ENCODE measurements at regions not wholly inside any gene's neighbourhood (a gene's known extent, or its start where the extent isn't known, plus 50 kb on each side); places are given as distances from the start of the nearest gene placed in this dataset.

GRCh38 chr13:84413016-84413415 lies 530.7 kb upstream of the SLITRK1 start:
- DNase-seq (ENCODE audit: low read depth): no peak

DNA sequence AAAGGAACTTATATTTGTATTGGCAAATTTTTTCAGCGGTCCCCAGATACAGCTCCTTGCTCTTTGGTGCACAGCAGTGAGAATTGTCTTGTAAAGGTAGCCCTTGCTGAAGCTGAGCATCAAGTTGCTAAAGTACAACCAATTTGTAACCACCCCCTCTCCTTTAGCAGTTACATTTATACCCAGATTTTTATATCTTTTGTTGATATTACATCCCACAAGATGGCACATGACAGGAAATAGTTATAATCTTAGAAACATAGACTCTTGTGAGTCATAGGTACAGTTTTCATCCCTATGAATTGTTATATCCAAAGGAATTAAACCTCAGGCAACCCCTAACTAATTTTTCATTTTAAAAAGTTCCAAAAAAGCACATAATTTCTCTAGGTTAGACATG lies 523.0 kb upstream of the SLITRK1 start:
- no peak for DNase-seq (ENCODE audit: low read depth)
- H3K4me3 ChIP-seq (ENCODE audit: low read length): no peak overlapping the region
- TF ChIP-seq, protein P1, sequence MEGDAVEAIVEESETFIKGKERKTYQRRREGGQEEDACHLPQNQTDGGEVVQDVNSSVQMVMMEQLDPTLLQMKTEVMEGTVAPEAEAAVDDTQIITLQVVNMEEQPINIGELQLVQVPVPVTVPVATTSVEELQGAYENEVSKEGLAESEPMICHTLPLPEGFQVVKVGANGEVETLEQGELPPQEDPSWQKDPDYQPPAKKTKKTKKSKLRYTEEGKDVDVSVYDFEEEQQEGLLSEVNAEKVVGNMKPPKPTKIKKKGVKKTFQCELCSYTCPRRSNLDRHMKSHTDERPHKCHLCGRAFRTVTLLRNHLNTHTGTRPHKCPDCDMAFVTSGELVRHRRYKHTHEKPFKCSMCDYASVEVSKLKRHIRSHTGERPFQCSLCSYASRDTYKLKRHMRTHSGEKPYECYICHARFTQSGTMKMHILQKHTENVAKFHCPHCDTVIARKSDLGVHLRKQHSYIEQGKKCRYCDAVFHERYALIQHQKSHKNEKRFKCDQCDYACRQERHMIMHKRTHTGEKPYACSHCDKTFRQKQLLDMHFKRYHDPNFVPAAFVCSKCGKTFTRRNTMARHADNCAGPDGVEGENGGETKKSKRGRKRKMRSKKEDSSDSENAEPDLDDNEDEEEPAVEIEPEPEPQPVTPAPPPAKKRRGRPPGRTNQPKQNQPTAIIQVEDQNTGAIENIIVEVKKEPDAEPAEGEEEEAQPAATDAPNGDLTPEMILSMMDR (conservative IDR thresholded peaks at IDR 0.05; ENCODE audit: low read depth, low read length): no peak

More at GRCh38 chr13:84413016-84413415, 530.7 kb upstream of the SLITRK1 start:
- TF ChIP-seq, protein P1 (conservative IDR thresholded peaks at IDR 0.05; ENCODE audit: low read depth, low read length): no peak
- H3K4me3 ChIP-seq (ENCODE audit: low read length): no peak overlapping the region

DNA sequence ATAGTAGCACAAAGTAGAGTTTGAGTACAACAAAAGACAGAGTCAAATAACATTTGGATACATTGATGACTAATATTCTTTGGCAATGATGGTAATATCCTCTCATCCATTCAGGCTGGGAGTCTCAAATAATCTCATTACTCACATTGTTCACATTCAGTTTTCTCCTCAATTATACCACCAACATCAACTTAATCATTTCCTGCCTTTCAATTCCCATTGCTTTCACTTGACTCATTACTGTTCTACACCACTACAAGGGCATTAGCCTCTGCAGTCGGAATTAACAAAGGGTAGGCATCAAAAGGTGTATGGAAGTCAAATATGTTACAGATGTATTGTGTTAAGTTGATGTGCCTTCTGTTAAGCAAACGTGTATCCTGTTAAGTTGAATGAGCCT lies 518.4 kb upstream of the SLITRK1 start:
- no peak overlapping the region for H3K4me3 ChIP-seq (ENCODE audit: low read length)
- TF ChIP-seq, protein P1 (conservative IDR thresholded peaks at IDR 0.05; ENCODE audit: low read depth, low read length): no peak
- DNase-seq (ENCODE audit: low read depth): peak; percentile 92

DNA sequence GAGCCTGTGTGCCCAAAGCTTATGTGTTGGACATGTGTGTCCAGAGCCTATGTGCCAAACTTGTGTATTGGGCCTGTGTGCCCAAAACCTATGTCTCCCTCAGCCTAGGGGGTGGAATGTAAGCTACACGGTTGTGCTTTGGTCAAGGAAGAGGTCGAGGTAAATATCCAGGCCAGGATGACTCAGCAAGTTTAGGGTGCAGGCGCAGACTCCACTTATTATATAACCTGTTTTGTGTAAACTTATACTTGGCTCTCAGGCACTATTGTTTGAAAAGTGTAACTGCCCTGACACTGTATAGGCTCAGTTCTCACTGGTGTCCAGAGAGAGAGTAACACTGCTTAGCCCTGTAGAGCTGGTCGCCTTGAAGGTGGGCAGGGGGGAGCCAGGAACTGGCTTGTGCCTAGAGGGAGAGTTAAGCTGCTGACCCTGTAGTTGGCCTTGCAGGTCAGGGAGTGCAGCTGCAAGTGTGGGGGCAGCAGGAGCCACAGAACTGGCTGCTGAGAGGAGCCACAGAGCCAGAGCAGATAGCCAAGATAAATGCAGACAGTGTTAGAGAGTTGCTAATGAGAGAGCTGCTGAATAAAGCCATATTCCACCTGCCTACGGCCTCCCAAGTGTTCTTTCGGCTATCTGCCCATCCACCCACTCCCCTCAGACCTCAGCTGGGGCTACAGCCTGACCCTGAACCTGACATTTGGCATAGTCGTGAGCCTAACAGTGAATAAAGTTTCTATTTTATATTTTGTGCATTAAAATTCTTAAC lies 517.2 kb upstream of the SLITRK1 start:
- H3K4me3 ChIP-seq (ENCODE audit: low read length): no peak overlapping the region
- TF ChIP-seq, protein P1 (conservative IDR thresholded peaks at IDR 0.05; ENCODE audit: low read depth, low read length): no peak
- no peak for DNase-seq (ENCODE audit: low read depth)

GRCh38 chr13:84393981-84394625 lies 511.8 kb upstream of the SLITRK1 start:
- H3K4me3 ChIP-seq (ENCODE audit: low read length): no peak overlapping the region
- no peak for DNase-seq (ENCODE audit: low read depth)
- TF ChIP-seq, protein P1 (conservative IDR thresholded peaks at IDR 0.05; ENCODE audit: low read depth, low read length): no peak

DNA sequence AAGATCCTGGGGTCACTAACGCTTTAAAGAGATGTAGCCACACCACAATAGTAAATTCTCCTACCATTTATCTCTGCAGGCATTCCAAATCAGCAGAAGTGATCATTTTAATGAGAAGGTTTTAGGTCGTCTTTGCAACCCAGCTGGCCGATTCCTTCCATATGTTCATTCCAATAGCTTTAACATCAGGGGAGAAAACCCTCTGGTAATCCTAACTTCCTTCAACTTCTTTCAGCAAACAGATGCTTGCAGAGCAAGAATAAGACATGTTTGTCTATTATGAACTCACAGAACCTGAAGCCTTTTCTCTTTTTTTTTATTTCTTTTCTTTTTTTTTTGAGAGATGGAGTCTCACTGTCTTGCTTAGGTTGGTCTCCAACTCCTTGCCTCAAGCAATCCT lies 498.6 kb upstream of the SLITRK1 start:
- no peak for DNase-seq (ENCODE audit: low read depth)
- no peak overlapping the region for H3K4me3 ChIP-seq (ENCODE audit: low read length)
- TF ChIP-seq, protein P1 (conservative IDR thresholded peaks at IDR 0.05; ENCODE audit: low read depth, low read length): no peak

DNA sequence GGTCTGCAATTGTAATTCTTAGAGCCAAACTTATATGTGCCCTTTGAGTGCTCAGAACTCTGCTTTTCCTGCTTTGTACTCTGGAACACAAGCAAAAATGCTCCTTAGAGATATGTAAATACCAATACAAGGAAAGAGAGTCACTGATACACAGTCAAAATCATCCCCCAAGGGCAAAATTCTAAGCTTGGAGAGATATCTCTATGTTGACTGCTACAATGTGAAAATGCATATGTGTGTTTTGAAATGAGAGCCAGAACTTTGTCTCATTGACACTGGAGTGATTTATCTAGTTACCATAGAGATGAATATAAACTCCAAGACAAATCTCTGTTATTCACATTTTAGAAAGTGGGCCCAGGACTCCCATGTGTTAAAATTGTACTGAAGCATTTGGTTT lies 494.8 kb upstream of the SLITRK1 start:
- DNase-seq (ENCODE audit: low read depth): no peak
- TF ChIP-seq, protein P1 (conservative IDR thresholded peaks at IDR 0.05; ENCODE audit: low read depth, low read length): no peak

More for the DNA sequence above, 494.8 kb upstream of the SLITRK1 start:
- H3K4me3 ChIP-seq (ENCODE audit: low read length): no peak overlapping the region

All from retinal pigment epithelial cell (primary cell).